Fibroblast of villous mesenchyme (primary cell): ENCODE measurements at regions not wholly inside any gene's neighbourhood (a gene's known extent, or its start where the extent isn't known, plus 50 kb on each side); places are given as distances from the start of the nearest gene placed in this dataset.
"Not testable (repeated sequence)": the region's sequence is repeated elsewhere in the genome, so short reads cannot be mapped to it uniquely, and the experiment has no call there.

Source experiments
- DNase-seq: peaks from one replicate; pipeline ENCODE4 v3.0.0-alpha.2; 2010; ENCODE audit warnings: low read depth
- H3K4me3 ChIP-seq: 2 replicates; pipeline ENCODE4 v1.5.1; 2011; ENCODE audit warnings: low read depth, mild to moderate bottlenecking, low read length
- TF ChIP-seq, protein P1 (sequence below): IDR thresholded peaks from 2 replicates; pipeline ENCODE4 v1.5.1; 2012; ENCODE audit warnings: low read depth, mild to moderate bottlenecking, low read length; ENCODE audit not compliant: insufficient read depth

DNA sequence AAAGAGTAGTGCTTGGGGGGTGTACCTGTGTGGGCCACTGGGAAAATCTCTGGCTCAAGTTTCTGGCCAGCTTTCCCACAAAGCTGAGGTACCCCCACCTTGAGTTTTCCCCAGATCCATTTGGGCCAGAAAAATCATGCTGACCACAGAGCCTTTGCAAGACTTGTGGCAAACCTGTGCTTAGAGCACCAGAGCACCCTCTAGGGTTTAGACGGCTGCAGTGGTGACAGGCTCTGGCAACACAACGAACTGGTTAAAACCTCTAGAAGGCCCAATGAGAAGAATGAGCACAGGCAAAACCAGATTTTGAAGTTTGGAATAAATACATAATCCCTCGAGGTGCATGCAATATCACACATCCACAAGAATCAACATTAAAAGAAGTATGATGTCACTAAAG lies 290.7 kb upstream of the FOLH1 start:
- no peak for DNase-seq
- no peak overlapping the region for H3K4me3 ChIP-seq
- TF ChIP-seq, protein P1, sequence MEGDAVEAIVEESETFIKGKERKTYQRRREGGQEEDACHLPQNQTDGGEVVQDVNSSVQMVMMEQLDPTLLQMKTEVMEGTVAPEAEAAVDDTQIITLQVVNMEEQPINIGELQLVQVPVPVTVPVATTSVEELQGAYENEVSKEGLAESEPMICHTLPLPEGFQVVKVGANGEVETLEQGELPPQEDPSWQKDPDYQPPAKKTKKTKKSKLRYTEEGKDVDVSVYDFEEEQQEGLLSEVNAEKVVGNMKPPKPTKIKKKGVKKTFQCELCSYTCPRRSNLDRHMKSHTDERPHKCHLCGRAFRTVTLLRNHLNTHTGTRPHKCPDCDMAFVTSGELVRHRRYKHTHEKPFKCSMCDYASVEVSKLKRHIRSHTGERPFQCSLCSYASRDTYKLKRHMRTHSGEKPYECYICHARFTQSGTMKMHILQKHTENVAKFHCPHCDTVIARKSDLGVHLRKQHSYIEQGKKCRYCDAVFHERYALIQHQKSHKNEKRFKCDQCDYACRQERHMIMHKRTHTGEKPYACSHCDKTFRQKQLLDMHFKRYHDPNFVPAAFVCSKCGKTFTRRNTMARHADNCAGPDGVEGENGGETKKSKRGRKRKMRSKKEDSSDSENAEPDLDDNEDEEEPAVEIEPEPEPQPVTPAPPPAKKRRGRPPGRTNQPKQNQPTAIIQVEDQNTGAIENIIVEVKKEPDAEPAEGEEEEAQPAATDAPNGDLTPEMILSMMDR = no peak

DNA sequence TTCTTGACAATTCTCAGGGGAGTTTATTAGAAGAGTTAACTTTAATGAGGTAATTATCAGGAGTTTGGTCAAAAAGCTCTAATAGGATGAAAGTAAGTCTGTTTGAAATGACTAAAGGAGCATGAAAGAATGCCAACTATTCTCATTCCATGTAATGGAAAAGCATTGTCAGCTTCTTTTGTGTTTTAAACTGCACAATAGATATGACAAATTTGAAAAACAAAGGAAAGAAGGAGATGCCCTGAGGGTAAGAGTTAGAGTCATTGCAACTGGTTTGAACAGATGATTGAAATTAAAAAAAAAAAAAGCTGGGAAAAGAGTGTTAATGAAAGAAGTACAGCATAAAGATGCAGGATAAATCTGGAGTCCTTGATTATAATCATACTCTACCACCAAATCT lies 296.8 kb upstream of the FOLH1 start:
- TF ChIP-seq, protein P1 = no peak
- DNase-seq = no peak
- no peak overlapping the region for H3K4me3 ChIP-seq

DNA sequence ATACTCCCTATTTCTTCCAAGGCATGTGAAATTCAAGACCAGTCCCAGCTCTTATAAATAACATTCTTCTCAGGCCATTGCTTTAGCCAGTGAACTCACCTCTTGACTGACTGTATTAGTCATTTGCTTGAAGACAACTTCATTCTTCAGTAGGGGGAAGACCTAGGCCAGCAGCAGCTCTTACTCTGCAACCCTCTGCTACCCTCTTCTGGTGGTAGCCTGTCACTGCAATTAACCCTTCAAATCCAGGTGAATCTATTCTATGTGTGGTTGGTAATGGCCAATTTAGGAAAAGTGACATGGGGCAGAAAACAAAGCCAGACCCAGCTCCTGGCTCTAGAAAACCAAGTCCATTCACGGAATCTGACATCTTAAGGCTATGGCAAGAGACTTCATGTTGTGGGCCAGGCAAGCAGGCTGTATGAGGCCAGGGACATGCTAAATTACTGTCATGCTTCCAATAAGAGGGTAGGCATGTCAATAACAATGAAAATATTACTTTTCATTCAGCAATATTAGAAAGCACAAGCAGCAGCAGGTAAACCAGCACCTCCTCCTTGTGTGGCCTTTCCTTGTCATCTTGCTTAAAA lies 317.9 kb upstream of the FOLH1 start:
- TF ChIP-seq, protein P1 = peak; percentile 44
- H3K4me3 ChIP-seq = not testable (repeated sequence)
- DNase-seq = peak; percentile 13

DNA sequence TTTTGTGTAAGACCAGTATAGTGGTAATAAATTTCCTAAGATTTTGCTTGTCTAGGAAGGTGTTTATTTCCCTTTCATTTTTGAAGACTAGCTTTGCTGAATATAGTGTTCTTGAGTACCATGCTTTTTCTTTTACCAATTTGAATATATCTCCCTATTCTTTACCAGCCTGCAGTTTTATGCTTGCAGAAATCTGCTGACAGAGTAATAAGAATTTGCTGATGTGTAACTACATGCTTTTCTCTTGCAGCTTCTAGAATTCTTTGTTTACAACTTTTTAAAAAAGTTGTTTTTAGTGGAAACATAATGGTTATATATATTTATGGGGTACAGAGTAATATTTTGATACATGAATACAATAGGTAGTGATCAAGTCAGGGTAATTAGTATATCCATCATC lies 324.8 kb upstream of the FOLH1 start:
- TF ChIP-seq, protein P1 = no peak
- no peak for DNase-seq
- H3K4me3 ChIP-seq = no peak overlapping the region

DNA sequence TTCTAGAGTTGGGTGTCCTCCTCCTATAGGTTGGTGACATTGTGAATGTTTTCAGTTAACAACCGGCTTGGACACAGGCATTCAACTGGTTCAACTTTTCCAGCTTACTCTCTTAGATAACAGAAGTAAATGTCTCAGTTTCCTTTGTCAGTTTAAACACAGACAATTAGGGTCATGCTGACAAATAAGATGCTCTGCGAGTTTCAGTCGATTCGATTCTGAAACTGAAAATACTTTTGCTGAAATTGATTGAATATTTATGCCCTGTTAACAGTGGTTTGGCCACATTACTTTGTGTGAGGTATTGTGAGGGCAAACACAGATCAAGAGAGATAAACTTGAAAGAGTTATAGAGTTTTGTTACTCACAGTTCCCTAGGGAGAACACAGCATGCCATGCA lies 330.5 kb upstream of the FOLH1 start:
- H3K4me3 ChIP-seq, DNase-seq: not testable (repeated sequence)

DNA sequence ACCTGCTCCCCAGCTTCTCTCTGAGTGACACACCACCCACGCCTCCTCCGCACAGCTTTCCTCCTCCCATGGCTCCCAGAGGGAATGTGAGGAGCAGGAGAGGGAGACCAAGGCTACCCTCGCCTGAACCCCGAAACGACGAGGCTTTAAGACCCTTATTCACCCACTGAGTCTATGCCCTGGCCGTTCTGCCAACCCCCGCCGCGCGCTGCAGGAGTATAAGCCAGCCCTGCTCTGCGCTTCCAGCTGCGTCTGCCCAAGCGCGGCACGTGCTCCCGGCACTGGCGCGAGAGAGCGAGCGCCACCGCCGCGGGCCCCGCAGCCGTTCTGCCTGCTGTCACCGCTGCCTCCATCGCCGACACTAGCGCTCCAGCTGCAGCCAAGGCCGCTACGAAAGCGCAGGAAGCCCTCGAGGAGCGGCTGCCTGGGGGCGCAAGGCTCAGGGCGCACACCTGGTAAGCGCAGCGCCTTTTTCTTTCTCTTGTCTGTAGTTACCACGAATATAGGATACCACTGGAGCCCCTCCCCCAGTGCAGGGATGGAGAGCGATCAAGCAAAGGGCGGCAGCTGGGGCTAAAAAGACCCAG lies 350.0 kb upstream of the FOLH1 start:
- H3K4me3 ChIP-seq, DNase-seq: not testable (repeated sequence)

DNA sequence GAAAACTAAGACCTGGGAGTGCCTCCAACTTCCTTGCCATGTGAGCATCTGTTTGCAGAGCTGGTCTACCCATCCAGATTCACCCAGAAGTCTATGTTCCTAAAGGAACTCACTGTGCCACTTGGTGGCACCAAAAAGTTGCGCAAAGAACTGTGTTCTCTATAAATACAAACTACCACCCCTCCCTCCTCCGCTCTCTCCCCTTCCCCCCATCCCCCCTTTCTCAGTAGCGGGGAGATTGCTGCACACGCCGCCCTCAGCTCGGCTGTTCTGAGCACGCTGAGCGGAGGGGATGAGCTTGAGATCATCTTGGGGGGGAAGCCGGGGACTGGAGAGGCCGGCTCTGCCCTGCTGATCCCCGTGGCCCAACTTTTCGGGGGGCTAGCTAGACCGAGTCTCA lies 352.2 kb upstream of the FOLH1 start:
- not testable (repeated sequence) for DNase-seq, H3K4me3 ChIP-seq

DNA sequence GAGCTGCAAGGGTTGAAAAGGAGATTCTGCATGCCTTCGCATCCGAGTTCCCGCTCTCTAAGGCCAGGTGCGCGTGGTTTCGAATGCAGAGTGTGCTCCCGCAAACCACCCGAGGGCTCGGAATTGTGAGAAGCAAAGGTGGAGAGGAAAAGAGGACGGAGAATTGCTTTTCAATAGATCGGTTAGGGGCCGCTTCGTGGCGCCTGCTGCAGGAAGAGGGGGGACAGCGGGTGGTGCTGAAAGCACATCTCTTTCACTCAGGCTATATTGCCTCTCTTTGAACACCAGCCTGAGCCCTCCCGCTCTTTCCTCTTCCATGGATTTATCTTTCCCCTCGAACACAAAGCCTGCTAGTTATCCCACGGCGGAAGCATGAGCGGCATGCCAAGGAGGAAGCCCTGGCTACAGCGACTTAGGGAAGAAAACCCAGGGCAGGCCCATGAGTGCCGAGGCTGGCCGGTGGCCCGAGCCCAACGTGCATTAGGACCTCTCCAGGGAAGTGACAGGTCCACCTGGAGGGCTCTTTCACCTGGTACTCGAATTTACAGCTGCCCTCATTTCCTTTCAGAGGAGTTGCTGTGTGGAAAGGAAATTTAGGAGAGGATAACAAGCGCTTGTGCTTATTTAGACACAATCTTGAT lies 353.0 kb upstream of the FOLH1 start:
- DNase-seq, H3K4me3 ChIP-seq: not testable (repeated sequence)

DNA sequence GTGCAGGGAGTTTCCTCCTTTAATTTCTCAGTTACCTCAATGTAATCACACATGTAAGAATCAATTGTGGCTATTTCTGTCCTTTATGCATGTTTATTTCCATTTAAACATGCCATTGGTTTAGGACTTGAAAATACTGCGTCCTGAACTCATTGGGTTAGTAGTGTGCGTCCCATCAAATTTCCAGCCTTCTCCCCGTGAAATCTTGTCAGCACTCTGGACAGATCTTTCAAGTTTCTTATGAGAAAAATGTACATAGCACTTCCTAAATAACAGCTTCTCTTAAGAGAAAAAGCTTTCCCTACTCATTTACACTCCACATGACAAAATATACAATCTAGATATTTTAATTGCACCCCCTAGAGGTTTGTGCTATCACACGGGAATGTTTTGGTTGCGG lies 353.9 kb upstream of the FOLH1 start:
- not testable (repeated sequence) for DNase-seq

DNA sequence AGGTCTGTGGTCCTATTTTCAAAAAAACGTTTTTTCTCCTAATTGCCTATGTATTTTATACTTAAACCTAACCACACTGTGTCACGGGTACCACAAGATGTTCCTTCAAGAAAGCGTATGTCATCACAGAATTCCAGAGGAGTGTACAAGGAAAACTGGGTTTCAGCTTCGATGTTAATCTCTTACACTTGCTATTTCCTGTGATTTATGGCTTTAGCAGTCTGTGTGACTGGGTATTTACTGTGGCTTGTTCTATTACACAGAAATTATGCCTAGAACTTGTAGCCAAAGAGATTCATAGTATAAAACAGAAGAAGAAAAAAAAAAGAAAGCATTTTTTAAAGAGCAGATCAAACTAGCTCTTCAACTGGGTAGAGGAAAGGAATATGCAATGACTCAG lies 371.1 kb upstream of the FOLH1 start:
- not testable (repeated sequence) for DNase-seq, H3K4me3 ChIP-seq

More for the DNA sequence above, 353.9 kb upstream of the FOLH1 start:
- not testable (repeated sequence) for H3K4me3 ChIP-seq

DNA sequence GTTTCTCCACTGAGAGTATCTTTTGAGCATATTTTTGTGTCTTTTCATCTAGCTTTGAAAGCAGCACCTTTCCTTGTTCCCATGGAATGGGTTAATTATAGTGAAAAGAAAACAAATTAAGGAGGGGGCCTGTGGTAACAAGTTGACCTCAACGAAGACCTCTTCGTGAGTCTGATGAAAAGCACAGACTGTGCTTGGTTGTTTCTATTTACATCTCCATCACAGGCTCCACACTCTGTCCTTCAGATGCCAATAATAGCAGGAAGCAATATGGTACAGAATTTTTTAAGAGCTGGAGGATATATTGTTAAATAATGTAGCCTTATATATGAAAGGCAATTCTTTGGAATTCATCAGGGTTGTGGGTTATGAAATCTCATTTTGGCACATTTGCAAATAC lies 366.7 kb upstream of the OR4C13 start:
- not testable (repeated sequence) for H3K4me3 ChIP-seq, DNase-seq

DNA sequence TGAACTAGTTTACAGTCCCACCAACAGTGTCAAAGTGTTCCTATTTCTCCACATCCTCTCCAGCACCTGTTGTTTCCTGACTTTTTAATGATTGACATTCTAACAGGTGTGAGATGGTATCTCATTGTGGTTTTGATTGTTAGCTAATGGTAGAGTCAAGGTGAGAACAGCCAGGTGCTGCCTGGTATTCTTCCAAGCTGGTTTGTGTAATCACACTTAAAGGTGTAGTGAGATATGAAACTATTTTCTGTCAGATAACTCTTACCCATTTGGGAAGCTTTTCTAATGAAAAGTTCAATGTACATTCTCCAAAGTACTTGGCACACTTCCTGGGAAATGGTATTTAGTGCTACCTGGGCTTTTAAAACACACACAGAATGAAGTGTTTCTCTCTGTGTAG lies 343.3 kb upstream of the OR4C13 start:
- H3K4me3 ChIP-seq, DNase-seq: not testable (repeated sequence)

DNA sequence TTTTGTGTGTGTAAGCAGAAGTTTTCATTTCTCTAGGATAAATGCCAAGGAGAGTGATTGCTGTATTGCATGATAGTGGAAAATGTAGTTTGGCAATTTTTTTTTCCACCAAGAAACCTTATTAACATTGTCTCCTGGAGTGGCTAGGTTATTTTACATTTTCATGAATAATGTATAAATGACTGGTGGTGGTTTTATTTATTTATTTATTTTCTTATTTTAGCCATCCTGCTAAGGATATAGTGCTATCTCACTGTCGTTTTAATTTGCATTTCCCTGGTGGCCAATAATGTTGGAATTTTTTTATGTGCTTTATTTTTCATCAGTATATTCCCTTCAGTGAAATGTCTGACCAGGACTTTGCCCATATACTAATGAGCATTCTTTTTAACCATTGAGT lies 328.3 kb upstream of the OR4C13 start:
- DNase-seq, H3K4me3 ChIP-seq: not testable (repeated sequence)

DNA sequence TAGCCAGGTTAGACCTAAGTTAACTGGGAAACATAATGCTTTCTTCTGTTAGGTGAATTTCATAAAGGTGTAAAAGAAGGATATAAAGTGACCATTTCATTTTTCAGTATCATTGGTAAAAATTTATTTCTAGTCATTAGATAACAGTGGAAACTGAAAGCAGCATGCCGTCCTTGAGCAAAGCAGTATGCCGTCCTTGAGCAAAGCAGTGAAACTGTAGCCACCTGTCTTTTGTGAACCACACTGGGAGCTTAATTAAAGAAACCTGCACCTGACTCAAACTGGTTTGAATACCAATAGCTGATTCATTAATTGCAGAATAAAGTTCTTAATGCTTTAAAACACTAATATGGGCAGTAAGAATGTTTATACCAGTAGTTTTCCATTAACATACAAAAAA lies 281.5 kb upstream of the OR4C13 start:
- DNase-seq, H3K4me3 ChIP-seq: not testable (repeated sequence)
